ENCODE measurements at regions not wholly inside any gene's neighbourhood (a gene's known extent, or its start where the extent isn't known, plus 50 kb on each side); places are given as distances from the start of the nearest gene placed in this dataset.

GRCh38 chr2:238653431-238654109 lies 194.3 kb upstream of the TWIST2 start:
- TF ChIP-seq EZH2phosphoT487 (IDR thresholded peaks at IDR 0.05; ENCODE audit: low read length) (no peak), EZH2 (optimal IDR thresholded peaks at IDR 0.05; ENCODE audit: low read depth, low read length) (no peak), CTCF (IDR thresholded peaks at IDR 0.05; ENCODE audit: low read length) (no peak)
